Inflammatory macrophage treated with lipopolysaccharide for 4 hours (primary cell): ENCODE measurements at regions not wholly inside any gene's neighbourhood (a gene's known extent, or its start where the extent isn't known, plus 50 kb on each side); places are given as distances from the start of the nearest gene placed in this dataset.

Experiments used
- DNase-seq: peaks from one replicate; pipeline ENCODE4 v3.0.0-alpha.2; 2020

DNA sequence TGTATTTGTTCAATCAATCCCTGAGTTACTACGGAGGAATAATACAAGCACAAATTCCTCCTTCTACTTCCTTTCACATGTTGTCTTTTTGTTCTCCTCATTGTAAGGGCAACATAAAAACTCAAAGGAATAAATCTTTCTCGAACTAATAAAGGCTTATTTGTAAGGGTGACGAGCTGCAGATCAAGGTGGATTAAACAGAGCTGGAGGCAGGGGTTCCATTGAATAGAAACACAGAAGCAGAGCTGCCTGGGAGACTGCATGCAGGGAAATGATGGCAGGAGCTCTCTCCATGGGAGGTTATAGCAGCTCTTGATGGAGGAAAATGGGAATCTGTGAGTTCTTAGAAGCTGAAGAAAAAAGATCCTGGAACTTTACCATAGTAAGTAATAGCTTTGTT lies 160.2 kb downstream of the CYYR1 start:
- no peak for DNase-seq

DNA sequence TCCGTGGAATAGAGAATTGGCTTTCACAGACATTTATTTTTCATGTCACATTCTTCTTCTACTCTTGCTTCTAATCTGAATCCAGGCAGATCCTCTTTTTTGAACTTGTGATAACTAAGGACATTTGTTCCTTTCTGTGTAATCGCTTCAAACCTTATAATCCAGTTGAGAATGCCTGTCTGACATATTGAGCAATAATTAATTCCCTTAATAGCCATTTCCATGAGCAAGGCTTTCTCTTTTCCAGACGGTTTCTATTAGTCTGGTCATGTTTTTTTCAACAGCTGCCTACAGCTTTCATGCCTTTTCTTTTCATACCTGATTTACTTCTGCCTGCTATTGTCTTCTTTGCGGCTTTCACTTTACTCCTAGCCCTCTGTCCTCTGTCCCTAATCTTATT lies 163.4 kb downstream of the CYYR1 start:
- DNase-seq: no peak

- no peak for DNase-seq
These were observed 164.6 kb downstream of the CYYR1 start for GRCh38 chr21:26408511-26408910.

DNA sequence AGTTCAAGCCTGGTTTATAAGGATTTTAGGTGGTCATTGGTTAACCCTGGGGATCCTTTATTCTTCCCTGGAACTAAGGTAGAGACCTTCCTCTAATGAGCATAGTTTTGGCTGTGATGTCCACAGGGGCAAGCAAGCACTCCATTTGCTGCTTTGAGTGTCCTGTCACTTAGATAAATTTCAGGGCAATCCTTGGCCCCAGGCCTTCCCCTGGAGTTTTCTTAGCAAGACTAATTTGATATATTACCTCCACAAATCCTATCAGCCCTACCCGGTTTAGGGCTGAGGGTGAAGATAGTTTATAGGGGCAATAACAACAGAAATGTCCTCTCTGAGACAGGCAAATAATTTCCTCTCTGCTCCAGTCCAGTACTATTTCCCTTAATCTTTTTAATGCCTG lies 166.6 kb downstream of the CYYR1 start:
- DNase-seq: no peak

- DNase-seq: no peak
These were observed 167.2 kb downstream of the CYYR1 start for GRCh38 chr21:26405735-26406361.

DNA sequence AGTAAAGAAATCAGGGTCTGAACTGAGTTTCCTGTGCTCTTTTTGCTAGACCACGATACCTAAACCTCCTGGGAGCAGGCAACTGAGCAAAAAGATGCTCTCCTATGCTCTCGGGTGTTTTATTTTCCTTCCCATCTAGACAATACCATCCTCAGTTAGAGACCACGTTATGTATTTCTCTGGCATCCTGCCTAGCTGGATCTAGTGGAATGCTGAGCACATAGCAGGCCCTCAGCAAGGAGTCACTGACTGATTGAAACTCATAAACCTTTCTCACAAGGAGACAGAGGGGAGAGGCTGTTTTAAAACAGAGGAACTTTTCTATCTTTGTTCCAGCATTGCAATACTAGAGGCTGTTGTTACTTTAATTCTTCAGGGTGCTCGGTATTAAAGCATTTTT lies 168.0 kb downstream of the CYYR1 start:
- DNase-seq: no peak

GRCh38 chr21:26404288-26404687 lies 168.8 kb downstream of the CYYR1 start:
- no peak for DNase-seq

- no peak for DNase-seq
These were observed 169.8 kb downstream of the CYYR1 start for GRCh38 chr21:26403321-26403720.

GRCh38 chr21:26397545-26397944 lies 175.5 kb downstream of the CYYR1 start:
- DNase-seq: no peak

- DNase-seq: no peak
These were observed 178.7 kb downstream of the CYYR1 start for GRCh38 chr21:26394341-26394740.

- DNase-seq: no peak
These were observed 181.9 kb downstream of the CYYR1 start for GRCh38 chr21:26391166-26391565.

DNA sequence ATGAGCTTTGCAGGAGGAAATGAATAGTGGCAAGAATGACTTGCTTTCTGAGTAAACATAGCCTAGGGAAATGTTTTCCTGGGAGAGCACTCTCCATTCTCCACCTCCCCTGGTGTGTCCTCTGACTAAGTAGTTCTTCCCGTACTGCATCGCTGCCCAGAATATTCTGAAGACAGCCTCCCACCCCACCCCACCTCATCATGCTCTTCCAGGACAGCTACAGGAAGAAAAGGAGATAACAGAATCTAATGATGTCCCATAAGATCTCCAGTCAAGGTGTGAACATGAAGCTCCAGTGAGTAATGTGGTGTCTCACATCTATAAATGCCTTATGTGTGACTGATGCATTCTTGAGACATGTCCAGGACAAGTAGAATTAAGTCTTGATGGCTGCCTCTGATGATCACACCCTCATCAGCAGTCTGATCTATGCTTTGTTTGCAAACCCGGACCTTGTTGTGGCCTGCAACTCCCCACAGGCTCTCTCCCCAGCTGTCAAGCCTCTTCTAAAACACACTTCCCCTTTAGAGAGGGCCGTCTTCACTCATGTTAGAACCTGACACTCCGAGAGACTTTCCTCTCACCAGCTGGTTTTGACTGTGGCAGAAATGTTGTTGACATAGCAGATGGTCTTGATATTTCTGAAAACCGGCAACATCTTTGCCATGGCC lies 183.0 kb downstream of the CYYR1 start:
- DNase-seq: peak; percentile 15

DNA sequence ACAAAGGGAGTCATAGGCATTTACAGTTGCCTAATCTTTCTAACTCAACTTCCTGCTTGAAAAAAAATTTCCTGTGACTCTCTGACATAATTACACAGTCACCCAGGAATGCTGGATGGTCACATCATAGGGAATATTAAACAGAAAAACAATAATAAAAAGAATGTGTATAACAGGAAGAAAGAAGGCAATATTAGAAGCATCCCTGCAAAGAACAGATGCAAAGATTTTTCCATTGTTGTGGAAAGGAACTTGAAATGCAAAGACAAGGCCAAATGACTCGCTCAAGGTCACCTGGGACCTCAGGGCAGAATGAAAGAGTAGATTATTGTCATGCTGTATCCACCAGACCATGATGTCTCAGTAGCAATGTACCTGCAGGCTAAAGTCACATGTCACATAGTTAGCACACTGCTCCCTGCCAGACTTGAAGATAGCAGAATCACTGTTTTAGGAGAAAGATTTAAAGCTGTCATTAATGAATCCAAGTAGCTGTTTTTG lies 184.3 kb downstream of the CYYR1 start:
- peak; percentile 10 for DNase-seq

GRCh38 chr21:26385721-26386120 lies 187.4 kb downstream of the CYYR1 start:
- DNase-seq: peak; percentile 72

GRCh38 chr21:26379561-26379960 lies 193.5 kb downstream of the CYYR1 start:
- DNase-seq: no peak

DNA sequence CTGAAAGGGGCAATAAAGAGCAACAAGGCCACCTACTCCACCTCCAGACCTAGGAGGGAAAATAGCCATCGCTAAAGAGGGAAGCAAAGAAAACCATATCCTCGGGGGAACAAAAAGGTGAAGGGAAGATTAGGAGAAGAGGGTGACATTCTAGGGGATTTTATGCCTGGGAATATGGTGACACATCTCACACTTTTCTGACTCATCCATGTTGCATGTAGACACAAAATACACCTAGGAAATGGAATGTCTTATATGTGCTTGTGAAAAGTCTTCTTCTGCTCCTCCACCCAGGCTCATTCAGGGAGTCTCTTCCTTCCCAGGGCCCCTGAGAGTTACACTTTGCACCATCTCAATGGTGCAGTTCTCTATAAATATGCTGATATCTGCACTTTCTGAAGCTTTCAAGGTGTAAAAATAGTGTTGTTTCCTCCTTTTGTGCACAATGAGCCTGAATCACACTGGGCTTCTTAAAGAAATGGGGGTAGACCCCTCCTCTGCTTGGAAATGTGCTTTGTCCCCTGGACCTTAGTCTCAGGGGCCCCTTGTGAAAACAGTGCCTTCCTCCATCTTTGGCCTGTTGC lies 195.9 kb downstream of the CYYR1 start:
- DNase-seq: no peak

DNA sequence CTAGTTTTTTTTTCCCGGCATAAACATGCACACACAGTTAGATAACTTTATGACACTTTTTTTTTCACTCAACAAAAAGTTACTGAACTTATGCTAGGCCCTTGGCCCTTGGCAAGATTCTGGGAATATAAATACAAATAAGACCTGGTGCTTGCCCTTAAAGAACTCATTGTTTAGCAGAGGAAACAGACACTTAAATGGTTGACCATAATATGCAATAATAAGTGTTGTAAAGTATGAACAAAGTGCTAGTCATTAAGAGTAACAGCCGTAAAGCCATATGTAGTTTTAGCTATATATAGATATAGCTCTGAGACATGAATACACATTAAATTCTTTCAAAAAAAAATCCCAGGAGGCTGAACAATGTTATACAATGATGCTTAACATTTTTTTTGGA lies 198.3 kb downstream of the CYYR1 start:
- no peak for DNase-seq

- no peak for DNase-seq
These were observed 198.2 kb upstream of the APP start for GRCh38 chr21:26368591-26369320.

DNA sequence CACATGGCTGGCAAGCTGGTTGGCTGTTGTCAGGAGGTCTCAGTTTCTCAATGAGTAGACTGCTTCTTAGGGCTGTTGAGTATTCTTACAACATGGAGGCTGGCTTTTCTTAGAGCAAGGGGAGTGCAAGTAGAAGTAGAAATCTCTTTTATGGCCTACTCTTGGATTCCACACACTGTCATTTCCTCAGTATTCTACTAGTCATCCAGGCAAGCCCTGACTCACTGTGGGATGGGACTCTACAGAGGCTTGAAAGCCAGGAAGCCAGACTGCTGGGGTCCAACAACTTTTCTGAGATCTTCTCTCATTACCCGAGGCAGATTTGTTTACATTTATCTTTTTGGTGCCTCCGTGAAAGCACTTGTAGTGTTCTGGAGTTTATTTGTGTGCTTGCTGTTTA lies 196.2 kb upstream of the APP start:
- no peak for DNase-seq

DNA sequence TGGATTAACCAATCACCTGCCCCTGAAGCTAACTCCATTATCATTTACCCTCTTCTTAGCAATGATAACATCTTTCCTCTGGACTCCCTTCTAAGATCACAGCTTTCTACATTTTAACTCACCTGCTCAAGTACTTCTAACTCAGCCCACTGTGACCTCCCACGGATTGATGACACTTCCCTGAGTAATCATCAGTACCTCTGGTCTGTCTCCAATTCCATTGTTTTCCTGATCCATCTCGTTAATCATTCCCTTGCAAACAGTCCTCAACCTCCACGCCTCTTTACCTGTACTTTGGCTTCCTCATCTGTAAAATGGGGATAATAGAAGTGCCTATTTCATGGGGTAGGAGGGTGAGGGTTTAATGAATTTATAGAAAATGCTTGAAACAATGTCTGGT lies 195.3 kb upstream of the APP start:
- DNase-seq: no peak

GRCh38 chr21:26351661-26352060 lies 181.1 kb upstream of the APP start:
- DNase-seq: no peak

GRCh38 chr21:26332867-26333266 lies 162.3 kb upstream of the APP start:
- DNase-seq: no peak

GRCh38 chr21:26331205-26331980 lies 160.8 kb upstream of the APP start:
- no peak for DNase-seq
